Esophagus muscularis mucosa (tissue), 4 donors: ENCODE measurements at regions not wholly inside any gene's neighbourhood (a gene's known extent, or its start where the extent isn't known, plus 50 kb on each side); places are given as distances from the start of the nearest gene placed in this dataset.

Experiments
- DNase-seq: peaks from one replicate; pipeline ENCODE4 v3.0.0-alpha.2; 2017; ENCODE audit errors: extremely low spot score
- H3K27ac ChIP-seq, 4 donors: fragments of 200-600 bp; sonication (generic); replicated peaks in 1 of 4; 1 replicate in 3 of 4; 2 replicates in 1 of 4; pipeline ENCODE4 v1.5.1; 2016 to 2019; ENCODE audit warnings: mild to moderate bottlenecking in 1 of 4
- H3K27me3 ChIP-seq, 4 donors: fragments of 200-600 bp; sonication (generic); one replicate each; pipeline versions ENCODE4 v1.5.1 to v1.6.0; 2016 to 2019
- H3K36me3 ChIP-seq, 4 donors: fragments of 200-600 bp; sonication (generic); one replicate each; pipeline ENCODE4 v1.5.1; 2016 to 2019
- H3K4me1 ChIP-seq, 4 donors: fragments of 200-600 bp; sonication (generic); one replicate each; pipeline ENCODE4 v1.5.1; 2016 to 2019
- H3K4me3 ChIP-seq, 4 donors: fragments of 200-600 bp; sonication (generic); 1 replicate in 2 of 4; 2 replicates in 2 of 4; pipeline ENCODE4 v1.5.1; 2016 to 2019; ENCODE audit warnings: mild to moderate bottlenecking in 4 of 4, moderate library complexity in 1 of 4
- H3K9me3 ChIP-seq, 4 donors: fragments of 200-600 bp; sonication (generic); 1 replicate in 3 of 4; 2 replicates in 1 of 4; pipeline ENCODE4 v1.5.1; 2016 to 2019
- EP300 ChIP-seq: sonication (generic); formaldehyde crosslinking; IDR thresholded peaks from one replicate; pipeline ENCODE4 v1.6.1; 2017; ENCODE audit warnings: antibody characterized with exemption
- POLR2A ChIP-seq: fragments of 450-650 bp; IDR thresholded peaks from one replicate; pipeline ENCODE4 v1.6.1; 2017; ENCODE audit warnings: antibody characterized with exemption, moderate library complexity, mild to moderate bottlenecking, low read depth
- POLR2AphosphoS5 ChIP-seq, 2 donors: sonication (generic); formaldehyde crosslinking; IDR thresholded peaks; one replicate each; pipeline ENCODE4 v1.6.1; 2017; ENCODE audit warnings: antibody characterized with exemption in 2 of 2
- WGBS: methylation state at CpG from one replicate; pipeline ENCODE4 v1.1.5; 2018; 5-methylcytosine and 5-hydroxymethylcytosine counted together
- intact Hi-C: fragments of 100-400 bp; cut with DNase I; formaldehyde crosslinking; loops from one replicate; pipeline ENCODE4 v1.15.1; 2023
- TF ChIP-seq, protein P1 (sequence below), 3 experiments: fragments of 200-600 bp in 2 of 3; fragments of 450-650 bp in 1 of 3; sonication (generic) in 2 of 3; IDR thresholded peaks; one replicate each; pipeline ENCODE4 v1.5.1; 2017 to 2019; ENCODE audit warnings: antibody characterized with exemption in 3 of 3, mild to moderate bottlenecking in 2 of 3, moderate library complexity in 1 of 3

DNA sequence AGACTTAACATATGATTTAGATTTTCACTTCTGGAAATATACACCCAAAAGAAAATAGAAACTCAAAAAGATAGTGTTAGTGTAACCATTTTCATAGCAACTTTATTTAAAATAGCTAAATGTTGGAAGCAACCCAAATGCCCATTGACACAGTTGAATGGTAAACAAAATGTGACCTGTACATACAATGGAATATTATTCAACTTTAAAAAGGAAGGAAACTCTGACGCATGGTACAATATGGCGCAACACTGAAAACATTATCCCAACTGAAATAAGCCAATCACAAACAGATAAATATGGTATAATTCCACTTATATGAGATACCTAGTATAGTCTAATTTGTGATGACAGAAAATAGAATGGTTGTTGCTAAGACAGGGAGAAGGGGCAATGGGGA is 1456.1 kb upstream of the MIR17HG start:
- TF ChIP-seq POLR2A (no peak), POLR2AphosphoS5 (IDR thresholded peaks at IDR 0.05) (no peak), EP300 (no peak)
- TF ChIP-seq, protein P1, sequence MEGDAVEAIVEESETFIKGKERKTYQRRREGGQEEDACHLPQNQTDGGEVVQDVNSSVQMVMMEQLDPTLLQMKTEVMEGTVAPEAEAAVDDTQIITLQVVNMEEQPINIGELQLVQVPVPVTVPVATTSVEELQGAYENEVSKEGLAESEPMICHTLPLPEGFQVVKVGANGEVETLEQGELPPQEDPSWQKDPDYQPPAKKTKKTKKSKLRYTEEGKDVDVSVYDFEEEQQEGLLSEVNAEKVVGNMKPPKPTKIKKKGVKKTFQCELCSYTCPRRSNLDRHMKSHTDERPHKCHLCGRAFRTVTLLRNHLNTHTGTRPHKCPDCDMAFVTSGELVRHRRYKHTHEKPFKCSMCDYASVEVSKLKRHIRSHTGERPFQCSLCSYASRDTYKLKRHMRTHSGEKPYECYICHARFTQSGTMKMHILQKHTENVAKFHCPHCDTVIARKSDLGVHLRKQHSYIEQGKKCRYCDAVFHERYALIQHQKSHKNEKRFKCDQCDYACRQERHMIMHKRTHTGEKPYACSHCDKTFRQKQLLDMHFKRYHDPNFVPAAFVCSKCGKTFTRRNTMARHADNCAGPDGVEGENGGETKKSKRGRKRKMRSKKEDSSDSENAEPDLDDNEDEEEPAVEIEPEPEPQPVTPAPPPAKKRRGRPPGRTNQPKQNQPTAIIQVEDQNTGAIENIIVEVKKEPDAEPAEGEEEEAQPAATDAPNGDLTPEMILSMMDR (IDR thresholded peaks at IDR 0.05) = no peak
- H3K4me1 ChIP-seq = no peaks in the 10 kb centered on the region

DNA sequence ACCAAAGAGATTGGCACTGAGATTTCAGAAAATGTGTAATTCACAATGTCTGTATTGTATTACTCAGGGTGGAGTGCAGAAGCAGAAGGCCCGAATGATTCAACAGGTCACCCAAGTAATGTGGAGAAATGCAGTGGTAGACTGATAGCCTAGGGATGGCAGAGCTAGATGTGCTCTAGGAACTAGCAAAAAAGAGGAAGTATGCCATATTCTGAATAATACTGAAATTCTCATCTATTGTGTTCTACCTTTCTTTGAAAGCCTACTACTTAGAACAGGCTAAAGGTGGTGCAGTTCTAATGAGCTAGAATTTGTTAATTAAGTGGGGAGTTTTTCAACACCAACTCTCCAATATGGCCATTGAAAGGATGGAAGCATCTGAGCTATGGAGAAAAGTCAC is 1449.8 kb upstream of the MIR17HG start:
- 89% methylated on average over 1 of the region's 1 CpG for WGBS
- Histone ChIP-seq H3K4me3 (no peak overlapping the region), H3K9me3 (no peaks in the 10 kb centered on the region), H3K4me1 (no peaks in the 10 kb centered on the region), H3K27ac (no peak overlapping the region), H3K36me3 (no peaks in the 10 kb centered on the region), H3K27me3 (no peaks in the 10 kb centered on the region)
- intact Hi-C loops = no loop called here
- TF ChIP-seq POLR2AphosphoS5 (IDR thresholded peaks at IDR 0.05) = no peak
- TF ChIP-seq POLR2A = no peak
- no peak for TF ChIP-seq EP300
- TF ChIP-seq, protein P1 (IDR thresholded peaks at IDR 0.05) = no peak
- DNase-seq = no peak

More for the DNA sequence above, 1456.1 kb upstream of the MIR17HG start:
- H3K27me3 ChIP-seq = no peaks in the 10 kb centered on the region
- H3K4me3 ChIP-seq = no peak overlapping the region
- H3K36me3 ChIP-seq = no peaks in the 10 kb centered on the region
- 95% methylated on average over 2 of the region's 2 CpGs for WGBS
- intact Hi-C loops = no loop called here
- H3K9me3 ChIP-seq = no peaks in the 10 kb centered on the region
- DNase-seq = no peak
- no peak overlapping the region for H3K27ac ChIP-seq

DNA sequence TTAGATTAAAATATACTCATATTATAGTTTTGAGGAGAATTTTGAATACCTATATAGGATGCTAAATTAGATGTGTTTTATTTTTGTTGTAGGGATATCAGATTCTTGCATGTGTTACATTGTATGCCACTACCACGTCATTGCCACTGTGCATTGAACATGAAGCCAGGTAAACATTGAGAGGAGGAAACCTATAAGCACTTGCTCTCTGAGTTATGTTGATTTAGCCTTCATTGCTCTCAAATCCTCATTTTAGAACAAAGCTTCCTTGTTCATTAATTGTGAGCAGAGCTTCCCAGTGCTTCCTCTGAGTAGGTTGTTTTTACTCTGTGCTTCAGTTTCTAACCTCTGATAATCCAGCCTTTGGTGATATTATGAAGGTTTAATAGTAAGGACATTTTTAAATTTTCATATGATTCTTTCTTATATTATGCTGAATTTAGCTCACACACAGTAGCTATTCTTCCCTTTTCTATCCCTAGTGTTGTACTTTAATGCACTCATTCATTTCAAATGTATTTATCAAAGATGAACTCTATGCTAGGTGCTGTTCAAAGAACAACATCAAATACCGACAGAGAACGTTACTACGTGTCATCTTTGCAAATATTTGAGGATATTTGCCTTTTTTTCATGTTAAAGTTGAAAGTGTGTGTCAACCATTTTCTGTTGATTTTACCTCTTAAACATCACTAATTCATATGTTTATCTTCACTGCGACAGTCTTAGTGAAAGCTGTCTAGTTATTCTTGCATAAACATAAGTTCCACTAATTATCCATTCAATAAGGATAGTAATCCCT is 1448.0 kb upstream of the MIR17HG start:
- Histone ChIP-seq H3K4me3 (no peak overlapping the region), H3K9me3 (no peaks in the 10 kb centered on the region), H3K36me3 (no peaks in the 10 kb centered on the region), H3K4me1 (no peaks in the 10 kb centered on the region), H3K27me3 (no peaks in the 10 kb centered on the region), H3K27ac (no peak overlapping the region)
- TF ChIP-seq POLR2A = no peak
- TF ChIP-seq, protein P1 (IDR thresholded peaks at IDR 0.05) = no peak
- TF ChIP-seq POLR2AphosphoS5 (IDR thresholded peaks at IDR 0.05) = no peak
- TF ChIP-seq EP300 = no peak
- WGBS = 91% methylated on average over 5 of the region's 5 CpGs
- intact Hi-C loops = no loop called here
- no peak for DNase-seq

DNA sequence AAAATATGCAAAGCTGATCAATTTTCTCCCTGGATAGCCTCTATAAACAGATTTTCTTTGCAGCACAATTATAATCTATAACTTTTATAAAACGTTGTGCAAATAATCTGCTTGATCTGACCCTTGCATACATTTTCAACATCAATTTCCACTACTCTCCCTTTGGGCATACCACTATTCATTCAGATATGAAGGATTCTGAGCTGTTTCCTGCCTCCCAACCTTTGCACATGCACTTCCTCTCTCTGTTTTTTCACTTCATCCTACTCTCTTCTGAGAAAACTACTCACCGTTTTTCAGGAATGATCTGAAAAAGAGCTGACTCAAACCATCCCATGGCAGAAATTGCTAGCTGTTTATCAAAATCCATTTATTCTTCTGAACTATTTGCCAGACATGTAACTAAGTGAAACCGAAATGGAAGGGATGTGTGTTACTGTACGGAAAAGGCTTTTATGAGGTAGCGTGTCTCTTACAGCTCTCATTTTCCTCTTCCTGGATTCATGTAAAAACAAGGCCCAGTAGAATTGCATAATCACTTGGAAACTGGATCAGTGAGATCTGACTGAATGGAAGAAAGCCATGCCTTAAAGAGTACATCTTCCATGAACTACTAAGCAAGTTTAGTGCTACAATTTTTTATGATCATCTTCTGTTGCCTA is 1447.3 kb upstream of the MIR17HG start:
- 77% methylated on average over 5 of the region's 5 CpGs for WGBS
- Histone ChIP-seq H3K4me3 (no peak overlapping the region), H3K27me3 (no peaks in the 10 kb centered on the region), H3K36me3 (no peaks in the 10 kb centered on the region), H3K27ac (no peak overlapping the region), H3K9me3 (no peaks in the 10 kb centered on the region), H3K4me1 (no peaks in the 10 kb centered on the region)
- no peak for DNase-seq
- TF ChIP-seq EP300 (no peak), POLR2AphosphoS5 (IDR thresholded peaks at IDR 0.05) (no peak), POLR2A (no peak)
- intact Hi-C loops = no loop called here

DNA sequence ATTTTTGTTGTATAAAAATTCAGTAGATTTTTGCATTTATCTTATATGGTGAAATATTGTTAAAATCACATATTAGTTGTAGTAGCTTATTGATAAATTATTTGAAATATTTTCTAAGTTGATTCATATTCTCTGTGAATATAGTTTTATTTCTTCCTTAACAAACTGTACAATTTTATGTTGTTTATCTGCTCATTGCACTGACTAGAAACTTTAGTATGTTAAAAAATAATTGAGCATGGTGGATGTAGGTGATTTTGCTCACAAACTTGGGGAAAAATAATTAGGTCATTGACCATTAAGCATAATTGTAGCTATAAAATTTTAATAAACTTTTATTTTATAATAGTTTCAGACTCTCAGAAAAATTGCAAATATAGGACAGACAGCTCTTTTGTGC is 1445.3 kb upstream of the MIR17HG start:
- Histone ChIP-seq H3K9me3 (no peaks in the 10 kb centered on the region), H3K36me3 (no peaks in the 10 kb centered on the region), H3K4me3 (no peak overlapping the region), H3K27me3 (no peaks in the 10 kb centered on the region), H3K27ac (no peak overlapping the region), H3K4me1 (no peaks in the 10 kb centered on the region)
- TF ChIP-seq POLR2AphosphoS5 (IDR thresholded peaks at IDR 0.05) = no peak
- no peak for TF ChIP-seq EP300
- TF ChIP-seq POLR2A = no peak
- TF ChIP-seq, protein P1 (IDR thresholded peaks at IDR 0.05) = no peak
- intact Hi-C loops = no loop called here
- DNase-seq = no peak
